MCF 10A (cell line): ENCODE measurements at regions not wholly inside any gene's neighbourhood (a gene's known extent, or its start where the extent isn't known, plus 50 kb on each side); places are given as distances from the start of the nearest gene placed in this dataset.

Experiments
- BruUV-seq: library from RNA; stranded (reverse); fragments of 400-500 nt; replicated peaks from 2 replicates; lab custom pipeline; 2021; lab: Mats Ljungman, UMichigan
- CTCF ChIA-PET: fragments of 300-600 bp; sonication (Branson Sonifier 250); formaldehyde crosslinking; extraction: SDS; loops from one replicate; lab custom pipeline; 2021; ENCODE audit warnings: antibody characterized with exemption, inconsistent platforms; lab: Yijun Ruan, JAX
- POLR2A ChIA-PET: fragments of 300-600, 350-650 bp; sonication (Branson Sonifier 250); formaldehyde crosslinking; extraction: SDS; loops from one replicate; lab custom pipeline; 2020; ENCODE audit warnings: antibody characterized with exemption, inconsistent platforms; lab: Yijun Ruan, JAX
- DNase-seq: peaks from one replicate; pipeline ENCODE4 v3.0.0-alpha.2; 2018; ENCODE audit not compliant: unreplicated experiment
- H3K27ac Mint-ChIP-seq: one replicate; pipeline ENCODE4 v1.8.0; 2022; ENCODE audit warnings: mild to moderate bottlenecking, low read depth, mixed read lengths; ENCODE audit not compliant: unreplicated experiment
- H3K27me3 Mint-ChIP-seq: one replicate; pipeline ENCODE4 v1.8.0; 2022; ENCODE audit warnings: mixed read lengths; ENCODE audit not compliant: insufficient read depth, unreplicated experiment
- H3K36me3 Mint-ChIP-seq: one replicate; pipeline ENCODE4 v1.8.0; 2022; ENCODE audit warnings: mild to moderate bottlenecking, moderate library complexity, mixed read lengths; ENCODE audit not compliant: insufficient read depth, unreplicated experiment
- H3K4me1 Mint-ChIP-seq: one replicate; pipeline ENCODE4 v1.8.0; 2022; ENCODE audit warnings: mixed read lengths; ENCODE audit not compliant: insufficient read depth, unreplicated experiment
- H3K4me3 Mint-ChIP-seq: one replicate; pipeline ENCODE4 v1.8.0; 2022; ENCODE audit warnings: mild to moderate bottlenecking, moderate library complexity, mixed read lengths; ENCODE audit not compliant: unreplicated experiment
- H3K9me3 Mint-ChIP-seq: one replicate; pipeline ENCODE4 v1.8.0; 2022; ENCODE audit warnings: mixed read lengths; ENCODE audit not compliant: unreplicated experiment
- CTCF ChIP-seq: fragments of 200-600 bp; IDR thresholded peaks from one replicate; pipeline ENCODE4 v1.8.0; 2022; ENCODE audit warnings: antibody characterized with exemption, mild to moderate bottlenecking; ENCODE audit not compliant: unreplicated experiment
- intact Hi-C: fragments of 100-400 bp; cut with micrococcal nuclease; formaldehyde crosslinking; loops from 2 replicates; pipeline ENCODE4 v1.14.1; 2022

- no TSS peak for BruUV-seq
- Mint-ChIP-seq H3K4me3 (no peak overlapping the region), H3K9me3 (no peaks in the 10 kb centered on the region), H3K27me3 (no peaks in the 10 kb centered on the region), H3K36me3 (no peaks in the 10 kb centered on the region), H3K4me1 (no peaks in the 10 kb centered on the region), H3K27ac (no peak overlapping the region)
- ChIA-PET CTCF (interaction anchor here (0.8 to 1.3 kb wide), 3 partner anchors 11 to 45 kb away, joined by 3 read pairs; no protein-coding TSS in a partner anchor), POLR2A (interaction anchor here (0.5 to 1.3 kb wide), 3 partner anchors 9 to 509 kb away, joined by 3 read pairs; no protein-coding TSS in a partner anchor)
- TF ChIP-seq CTCF = no peak
- DNase-seq = no peak
- intact Hi-C loops = loop anchor here (5.0 kb wide), 1 partner anchor 88 kb away; no protein-coding TSS in a partner anchor
These were observed 353.2 kb upstream of the PKDCC start for GRCh38 chr2:41694536-41695049.

- DNase-seq = no peak
- intact Hi-C loops = loop anchor here (5.0 kb wide), 1 partner anchor 87 kb away; no protein-coding TSS in a partner anchor
- Mint-ChIP-seq H3K36me3 (no peaks in the 10 kb centered on the region), H3K9me3 (no peaks in the 10 kb centered on the region), H3K4me3 (no peak overlapping the region), H3K27ac (no peak overlapping the region), H3K27me3 (no peaks in the 10 kb centered on the region), H3K4me1 (no peaks in the 10 kb centered on the region)
- ChIA-PET POLR2A (interaction anchor here (0.9 to 1.3 kb wide), 2 partner anchors 10 to 15 kb away, joined by 3 read pairs; no protein-coding TSS in a partner anchor), CTCF (interaction anchor here (0.5 to 2.4 kb wide), 6 partner anchors 10 to 741 kb away, joined by 3 to 5 read pairs (median 3); no protein-coding TSS in a partner anchor)
- no peak for TF ChIP-seq CTCF
- no TSS peak for BruUV-seq
These were observed 352.4 kb upstream of the PKDCC start for GRCh38 chr2:41695198-41696113.

- Mint-ChIP-seq H3K4me3 (no peak overlapping the region), H3K4me1 (no peaks in the 10 kb centered on the region), H3K9me3 (no peaks in the 10 kb centered on the region), H3K27ac (no peak overlapping the region), H3K27me3 (no peaks in the 10 kb centered on the region), H3K36me3 (no peaks in the 10 kb centered on the region)
- ChIA-PET CTCF (interaction anchor here (0.5 to 2.6 kb wide), 16 partner anchors 9 to 1783 kb away, joined by 3 to 14 read pairs (median 6); no protein-coding TSS in a partner anchor), POLR2A (no interaction called here)
- no TSS peak for BruUV-seq
- intact Hi-C loops = loop anchor here (5.0 kb wide), 1 partner anchor 85 kb away; no protein-coding TSS in a partner anchor
- TF ChIP-seq CTCF = no peak
- no peak for DNase-seq
These were observed 350.4 kb upstream of the PKDCC start for GRCh38 chr2:41697389-41697788.
